K562 (cell line): ENCODE measurements at regions not wholly inside any gene's neighbourhood (a gene's known extent, or its start where the extent isn't known, plus 50 kb on each side); places are given as distances from the start of the nearest gene placed in this dataset.

Experiments used
- ATAC-seq: fragments of 200-7000 bp; cut with Tn5 transposase; 3 replicates; pipeline ENCODE4 v1.9.1; 2020; ENCODE audit warnings: moderate library complexity
- BruUV-seq: library from RNA; stranded (reverse); fragments of 400-500 nt; replicated peaks from 2 replicates; lab custom pipeline; 2021; lab: Mats Ljungman, UMichigan
- CTCF ChIA-PET: fragments of 300-600 bp; formaldehyde crosslinking; extraction: SDS; loops from one replicate; lab custom pipeline; 2021; ENCODE audit warnings: low intra/inter-chr PET ratio; lab: Yijun Ruan, JAX
- POLR2A ChIA-PET: fragments of 300-600, 350-650 bp; sonication (Branson Sonifier 250); formaldehyde crosslinking; extraction: SDS; loops from one replicate; lab custom pipeline; 2021; ENCODE audit warnings: antibody characterized with exemption, inconsistent platforms; lab: Yijun Ruan, JAX
- DNase-seq, 4 experiments: peaks; one replicate each; pipeline versions ENCODE4 v3.0.0 to v3.0.0-alpha.2; 2011 to 2018; ENCODE audit warnings: low spot score in 3 of 4, mixed read lengths in 3 of 4; ENCODE audit errors: extremely low read depth in 1 of 4
- FAIRE-seq: peaks from 2 replicates; lab custom pipeline; 2011; peaks lifted over from hg19 to GRCh38; lab: Jason Lieb, UNC
- H2AFZ ChIP-seq: 2 replicates; pipeline ENCODE4 v1.6.0; 2011; ENCODE audit warnings: low read depth, low read length, control low read depth, inconsistent platforms
- H3K27ac ChIP-seq: fragments of 200-600 bp; 3 replicates; pipeline ENCODE4 v1.8.0; 2011; ENCODE audit warnings: low read depth, mild to moderate bottlenecking, control low read depth, inconsistent platforms, low read length, moderate library complexity, mixed read lengths; ENCODE audit errors: extremely low read depth
- H3K27me3 ChIP-seq, 2 experiments: fragments of 300-600 bp in 1 of 2; 2 replicates in 1 of 2; 3 replicates in 1 of 2; pipeline versions ENCODE4 v1.6.0 to v1.8.0; 2011; ENCODE audit warnings: inconsistent platforms in 2 of 2, low read length in 2 of 2, mild to moderate bottlenecking in 1 of 2, mixed read lengths in 1 of 2, moderate library complexity in 1 of 2; ENCODE audit not compliant: control insufficient read depth in 2 of 2, insufficient read depth in 2 of 2
- H3K36me3 ChIP-seq: fragments of 300-600 bp; 3 replicates; pipeline ENCODE4 v1.8.0; 2011; ENCODE audit warnings: mild to moderate bottlenecking, low read length, inconsistent platforms; ENCODE audit not compliant: control insufficient read depth, insufficient read depth
- H3K4me1 ChIP-seq, 2 experiments: fragments of 200-600 bp in 1 of 2; replicated peaks in 1 of 2; 2 replicates in 1 of 2; 3 replicates in 1 of 2; pipeline versions ENCODE4 v1.5.1 to v1.8.0; 2011; ENCODE audit warnings: inconsistent platforms in 2 of 2, low read length in 2 of 2, mild to moderate bottlenecking in 1 of 2, mixed read lengths in 1 of 2, moderate library complexity in 1 of 2; ENCODE audit not compliant: control insufficient read depth in 2 of 2, insufficient read depth in 2 of 2
- H3K4me2 ChIP-seq: 2 replicates; pipeline ENCODE4 v1.6.1; 2011; ENCODE audit warnings: low read length, control low read depth, inconsistent platforms, mixed read lengths; ENCODE audit not compliant: insufficient read depth
- H3K4me3 ChIP-seq: fragments of 200-600 bp; sonication (generic), shearing (Covaris generic); 2 replicates; pipeline ENCODE4 v1.5.1; 2016; ENCODE audit warnings: control low read depth, inconsistent platforms
- H3K79me2 ChIP-seq: fragments of 200-600 bp; 3 replicates; pipeline ENCODE4 v1.8.0; 2011; ENCODE audit warnings: low read length, inconsistent platforms; ENCODE audit not compliant: control insufficient read depth, insufficient read depth
- H3K9ac ChIP-seq, 2 experiments: 2 replicates each; pipeline versions ENCODE4 v1.6.0 to v1.6.1; 2011; ENCODE audit warnings: low read depth in 2 of 2, low read length in 2 of 2, control low read depth in 1 of 2, inconsistent platforms in 1 of 2, mild to moderate bottlenecking in 1 of 2, mixed read lengths in 1 of 2; ENCODE audit not compliant: insufficient read depth in 1 of 2
- H3K9me1 ChIP-seq: one replicate; pipeline ENCODE4 v1.6.0; 2011; ENCODE audit warnings: inconsistent platforms, mild to moderate bottlenecking, low read length, moderate library complexity; ENCODE audit not compliant: control insufficient read depth, insufficient read depth
- H3K9me3 ChIP-seq: replicated peaks from 2 replicates; pipeline ENCODE4 v1.5.1; 2011; ENCODE audit warnings: low read depth, low read length, inconsistent platforms; ENCODE audit not compliant: control insufficient read depth, insufficient read depth
- H4K20me1 ChIP-seq: replicated peaks from 2 replicates; pipeline ENCODE4 v1.6.1; 2011; ENCODE audit warnings: low read length, inconsistent platforms, mixed read lengths; ENCODE audit not compliant: control insufficient read depth, insufficient read depth
- ERF ChIP-seq: fragments of 450-650 bp; formaldehyde crosslinking; IDR thresholded peaks from 2 replicates; pipeline ENCODE4 v1.4.0; 2020; ENCODE audit warnings: mild to moderate bottlenecking, mixed read lengths
- JUND ChIP-seq, 2 experiments: IDR thresholded peaks; 2 replicates in 1 of 2; 3 replicates in 1 of 2; pipeline ENCODE4 v1.6.1; 2011; ENCODE audit warnings: borderline replicate concordance in 2 of 2, low read depth in 2 of 2, low read length in 2 of 2, improper control_type of control experiment in 1 of 2, missing biosample characterization in 1 of 2, missing genetic modification characterization in 1 of 2, missing genetic modification reagents in 1 of 2
- LCOR ChIP-seq: sonication (generic); formaldehyde crosslinking; IDR thresholded peaks from 2 replicates; pipeline ENCODE4 v1.8.0; 2022; ENCODE audit warnings: mild to moderate bottlenecking, missing genetic modification reagents
- NONO ChIP-seq, 2 experiments: fragments of 200-400 bp in 1 of 2; fragments of 450-650 bp in 1 of 2; formaldehyde crosslinking in 1 of 2; IDR thresholded peaks; 2 replicates each; pipeline ENCODE4 v1.6.1; 2017; ENCODE audit warnings: low read depth in 2 of 2, mild to moderate bottlenecking in 2 of 2, moderate library complexity in 2 of 2, low read length in 1 of 2
- RBM39 ChIP-seq: fragments of 200-400 bp; formaldehyde crosslinking; optimal IDR thresholded peaks from 2 replicates; pipeline ENCODE3; 2018; ENCODE audit warnings: low read depth, low read length
- SIRT6 ChIP-seq: IDR thresholded peaks from one replicate; pipeline ENCODE4 v1.6.1; 2012; ENCODE audit warnings: low read depth, mild to moderate bottlenecking, control low read depth, inconsistent platforms, low read length, moderate library complexity
- ZNF384 ChIP-seq: IDR thresholded peaks from 2 replicates; pipeline ENCODE4 v1.6.1; 2012; ENCODE audit warnings: low read depth, low read length, improper control_type of control experiment
- WGBS: fragments of 100-300 bp; shearing (Covaris generic); methylation state at CpG from one replicate; pipeline ENCODE4 v1.1.6; 2016; ENCODE audit warnings: low coverage, mixed read lengths; ENCODE audit not compliant: insufficient coverage; ENCODE audit errors: missing lambda C conversion rate; 5-methylcytosine and 5-hydroxymethylcytosine counted together
- in situ Hi-C: fragments of 300-500 bp; cut with MboI; formaldehyde crosslinking; loops from 4 replicates; pipeline ENCODE4 v1.15.0; 2018; ENCODE audit warnings: inconsistent platforms, mixed read lengths
- intact Hi-C: fragments of 100-400 bp; cut with micrococcal nuclease; formaldehyde crosslinking; loops from 2 replicates; pipeline ENCODE4 v1.14.2; 2022
- TF ChIP-seq, protein P1 (sequence below): fragments of 200-400 bp; formaldehyde crosslinking; IDR thresholded peaks from 2 replicates; pipeline ENCODE4 v1.6.1; 2017; ENCODE audit warnings: mild to moderate bottlenecking, low read depth, low read length, moderate library complexity
- TF ChIP-seq, protein P2 (sequence below): fragments of 200-600 bp; sonication (generic); IDR thresholded peaks from one replicate; pipeline ENCODE4 v1.6.1; 2012; ENCODE audit warnings: mild to moderate bottlenecking, low read depth, low read length, inconsistent platforms

DNA sequence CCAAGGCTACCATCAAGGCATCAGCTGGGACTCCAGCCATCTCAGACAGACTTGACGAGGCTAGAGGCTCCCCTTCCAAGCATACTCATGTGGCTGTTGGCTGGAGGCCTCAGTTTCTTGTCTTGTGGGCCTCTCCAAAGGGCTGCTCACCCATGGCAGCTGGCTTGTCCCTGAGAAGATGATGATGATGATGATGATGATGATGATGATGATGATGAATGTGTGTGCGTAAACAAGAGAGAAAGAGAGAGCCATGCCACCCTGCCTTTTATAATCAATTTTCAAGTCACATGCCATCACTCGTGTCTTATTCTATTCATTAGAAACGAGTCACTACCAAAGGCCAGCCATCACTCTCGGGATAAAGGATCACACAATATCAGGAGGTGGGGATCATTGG lies 60.5 kb upstream of the ADGRG2 start:
- no peak overlapping the region for H3K4me3 ChIP-seq
- H3K79me2 ChIP-seq, result no peaks in the 10 kb centered on the region
- H3K36me3 ChIP-seq, result no peaks in the 10 kb centered on the region
- intact Hi-C loops (no loop called here), in situ Hi-C loops (no loop called here)
- H3K27me3 ChIP-seq, result no peaks in the 10 kb centered on the region; a peak in 1 of 5 replicates
- H3K9ac ChIP-seq, result no peak overlapping the region
- no peak for ATAC-seq
- no TSS peak for BruUV-seq
- no peak overlapping the region for H3K27ac ChIP-seq
- no peak overlapping the region for H3K4me2 ChIP-seq
- ChIA-PET POLR2A (interaction anchor here (0.6 kb wide), 1 partner anchor 166 kb away, joined by 3 read pairs; no protein-coding TSS in a partner anchor), CTCF (no interaction called here)
- H3K9me3 ChIP-seq, result no peaks in the 10 kb centered on the region
- H4K20me1 ChIP-seq, result no peaks in the 10 kb centered on the region
- no peak for DNase-seq
- 0% methylated on average over 3 of the region's 5 CpGs for WGBS
- H3K9me1 ChIP-seq, result no peaks in the 10 kb centered on the region
- H2AFZ ChIP-seq, result no peak overlapping the region
- FAIRE-seq, result no peak
- no peaks in the 10 kb centered on the region for H3K4me1 ChIP-seq
- TF ChIP-seq, protein P1, sequence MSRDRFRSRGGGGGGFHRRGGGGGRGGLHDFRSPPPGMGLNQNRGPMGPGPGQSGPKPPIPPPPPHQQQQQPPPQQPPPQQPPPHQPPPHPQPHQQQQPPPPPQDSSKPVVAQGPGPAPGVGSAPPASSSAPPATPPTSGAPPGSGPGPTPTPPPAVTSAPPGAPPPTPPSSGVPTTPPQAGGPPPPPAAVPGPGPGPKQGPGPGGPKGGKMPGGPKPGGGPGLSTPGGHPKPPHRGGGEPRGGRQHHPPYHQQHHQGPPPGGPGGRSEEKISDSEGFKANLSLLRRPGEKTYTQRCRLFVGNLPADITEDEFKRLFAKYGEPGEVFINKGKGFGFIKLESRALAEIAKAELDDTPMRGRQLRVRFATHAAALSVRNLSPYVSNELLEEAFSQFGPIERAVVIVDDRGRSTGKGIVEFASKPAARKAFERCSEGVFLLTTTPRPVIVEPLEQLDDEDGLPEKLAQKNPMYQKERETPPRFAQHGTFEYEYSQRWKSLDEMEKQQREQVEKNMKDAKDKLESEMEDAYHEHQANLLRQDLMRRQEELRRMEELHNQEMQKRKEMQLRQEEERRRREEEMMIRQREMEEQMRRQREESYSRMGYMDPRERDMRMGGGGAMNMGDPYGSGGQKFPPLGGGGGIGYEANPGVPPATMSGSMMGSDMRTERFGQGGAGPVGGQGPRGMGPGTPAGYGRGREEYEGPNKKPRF, result no peak
- TF ChIP-seq, protein P2, sequence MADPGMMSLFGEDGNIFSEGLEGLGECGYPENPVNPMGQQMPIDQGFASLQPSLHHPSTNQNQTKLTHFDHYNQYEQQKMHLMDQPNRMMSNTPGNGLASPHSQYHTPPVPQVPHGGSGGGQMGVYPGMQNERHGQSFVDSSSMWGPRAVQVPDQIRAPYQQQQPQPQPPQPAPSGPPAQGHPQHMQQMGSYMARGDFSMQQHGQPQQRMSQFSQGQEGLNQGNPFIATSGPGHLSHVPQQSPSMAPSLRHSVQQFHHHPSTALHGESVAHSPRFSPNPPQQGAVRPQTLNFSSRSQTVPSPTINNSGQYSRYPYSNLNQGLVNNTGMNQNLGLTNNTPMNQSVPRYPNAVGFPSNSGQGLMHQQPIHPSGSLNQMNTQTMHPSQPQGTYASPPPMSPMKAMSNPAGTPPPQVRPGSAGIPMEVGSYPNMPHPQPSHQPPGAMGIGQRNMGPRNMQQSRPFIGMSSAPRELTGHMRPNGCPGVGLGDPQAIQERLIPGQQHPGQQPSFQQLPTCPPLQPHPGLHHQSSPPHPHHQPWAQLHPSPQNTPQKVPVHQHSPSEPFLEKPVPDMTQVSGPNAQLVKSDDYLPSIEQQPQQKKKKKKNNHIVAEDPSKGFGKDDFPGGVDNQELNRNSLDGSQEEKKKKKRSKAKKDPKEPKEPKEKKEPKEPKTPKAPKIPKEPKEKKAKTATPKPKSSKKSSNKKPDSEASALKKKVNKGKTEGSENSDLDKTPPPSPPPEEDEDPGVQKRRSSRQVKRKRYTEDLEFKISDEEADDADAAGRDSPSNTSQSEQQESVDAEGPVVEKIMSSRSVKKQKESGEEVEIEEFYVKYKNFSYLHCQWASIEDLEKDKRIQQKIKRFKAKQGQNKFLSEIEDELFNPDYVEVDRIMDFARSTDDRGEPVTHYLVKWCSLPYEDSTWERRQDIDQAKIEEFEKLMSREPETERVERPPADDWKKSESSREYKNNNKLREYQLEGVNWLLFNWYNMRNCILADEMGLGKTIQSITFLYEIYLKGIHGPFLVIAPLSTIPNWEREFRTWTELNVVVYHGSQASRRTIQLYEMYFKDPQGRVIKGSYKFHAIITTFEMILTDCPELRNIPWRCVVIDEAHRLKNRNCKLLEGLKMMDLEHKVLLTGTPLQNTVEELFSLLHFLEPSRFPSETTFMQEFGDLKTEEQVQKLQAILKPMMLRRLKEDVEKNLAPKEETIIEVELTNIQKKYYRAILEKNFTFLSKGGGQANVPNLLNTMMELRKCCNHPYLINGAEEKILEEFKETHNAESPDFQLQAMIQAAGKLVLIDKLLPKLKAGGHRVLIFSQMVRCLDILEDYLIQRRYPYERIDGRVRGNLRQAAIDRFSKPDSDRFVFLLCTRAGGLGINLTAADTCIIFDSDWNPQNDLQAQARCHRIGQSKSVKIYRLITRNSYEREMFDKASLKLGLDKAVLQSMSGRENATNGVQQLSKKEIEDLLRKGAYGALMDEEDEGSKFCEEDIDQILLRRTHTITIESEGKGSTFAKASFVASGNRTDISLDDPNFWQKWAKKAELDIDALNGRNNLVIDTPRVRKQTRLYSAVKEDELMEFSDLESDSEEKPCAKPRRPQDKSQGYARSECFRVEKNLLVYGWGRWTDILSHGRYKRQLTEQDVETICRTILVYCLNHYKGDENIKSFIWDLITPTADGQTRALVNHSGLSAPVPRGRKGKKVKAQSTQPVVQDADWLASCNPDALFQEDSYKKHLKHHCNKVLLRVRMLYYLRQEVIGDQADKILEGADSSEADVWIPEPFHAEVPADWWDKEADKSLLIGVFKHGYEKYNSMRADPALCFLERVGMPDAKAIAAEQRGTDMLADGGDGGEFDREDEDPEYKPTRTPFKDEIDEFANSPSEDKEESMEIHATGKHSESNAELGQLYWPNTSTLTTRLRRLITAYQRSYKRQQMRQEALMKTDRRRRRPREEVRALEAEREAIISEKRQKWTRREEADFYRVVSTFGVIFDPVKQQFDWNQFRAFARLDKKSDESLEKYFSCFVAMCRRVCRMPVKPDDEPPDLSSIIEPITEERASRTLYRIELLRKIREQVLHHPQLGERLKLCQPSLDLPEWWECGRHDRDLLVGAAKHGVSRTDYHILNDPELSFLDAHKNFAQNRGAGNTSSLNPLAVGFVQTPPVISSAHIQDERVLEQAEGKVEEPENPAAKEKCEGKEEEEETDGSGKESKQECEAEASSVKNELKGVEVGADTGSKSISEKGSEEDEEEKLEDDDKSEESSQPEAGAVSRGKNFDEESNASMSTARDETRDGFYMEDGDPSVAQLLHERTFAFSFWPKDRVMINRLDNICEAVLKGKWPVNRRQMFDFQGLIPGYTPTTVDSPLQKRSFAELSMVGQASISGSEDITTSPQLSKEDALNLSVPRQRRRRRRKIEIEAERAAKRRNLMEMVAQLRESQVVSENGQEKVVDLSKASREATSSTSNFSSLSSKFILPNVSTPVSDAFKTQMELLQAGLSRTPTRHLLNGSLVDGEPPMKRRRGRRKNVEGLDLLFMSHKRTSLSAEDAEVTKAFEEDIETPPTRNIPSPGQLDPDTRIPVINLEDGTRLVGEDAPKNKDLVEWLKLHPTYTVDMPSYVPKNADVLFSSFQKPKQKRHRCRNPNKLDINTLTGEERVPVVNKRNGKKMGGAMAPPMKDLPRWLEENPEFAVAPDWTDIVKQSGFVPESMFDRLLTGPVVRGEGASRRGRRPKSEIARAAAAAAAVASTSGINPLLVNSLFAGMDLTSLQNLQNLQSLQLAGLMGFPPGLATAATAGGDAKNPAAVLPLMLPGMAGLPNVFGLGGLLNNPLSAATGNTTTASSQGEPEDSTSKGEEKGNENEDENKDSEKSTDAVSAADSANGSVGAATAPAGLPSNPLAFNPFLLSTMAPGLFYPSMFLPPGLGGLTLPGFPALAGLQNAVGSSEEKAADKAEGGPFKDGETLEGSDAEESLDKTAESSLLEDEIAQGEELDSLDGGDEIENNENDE, result no peak
- TF ChIP-seq NONO (IDR thresholded peaks at IDR 0.05; ENCODE audit: low read depth in 2 of 2, low read length in 1 of 2) (no peak), SIRT6 (no peak), ZNF384 (no peak), ERF (CRISPR knock-in tag) (no peak), LCOR (no peak), JUND (IDR thresholded peaks at IDR 0.05; ENCODE audit: borderline replicate concordance, low read depth, low read length) (no peak), JUND (tag; IDR thresholded peaks at IDR 0.05; ENCODE audit: borderline replicate concordance, low read depth, low read length) (no peak), RBM39 (no peak)
